ENCODE measurements at regions not wholly inside any gene's neighbourhood (a gene's known extent, or its start where the extent isn't known, plus 50 kb on each side); places are given as distances from the start of the nearest gene placed in this dataset.

- no peaks in the 10 kb centered on the region for H3K9me3 Mint-ChIP-seq
- intact Hi-C loops (cut with micrococcal nuclease): loop anchor here (5.0 to 10.0 kb wide), 2 partner anchors 555 to 837 kb away; no protein-coding TSS in a partner anchor
- H3K36me3 Mint-ChIP-seq: no peaks in the 10 kb centered on the region
- H3K27ac ChIP-seq (ENCODE audit: low read length): no peak overlapping the region
- H3K27me3 Mint-ChIP-seq (ENCODE audit: low read depth in 2 of 2): peaks cover 22% of the 10 kb centered on the region in 2 donors
- no peak overlapping the region for H3K4me3 ChIP-seq (ENCODE audit: low read length)
- H3K4me1 ChIP-seq (ENCODE audit: control insufficient read depth, insufficient read depth, low read length): no peaks in the 10 kb centered on the region
- H3K27me3 ChIP-seq (ENCODE audit: control insufficient read depth, insufficient read depth, low read length): peaks cover 2% of the 10 kb centered on the region
- no peaks in the 10 kb centered on the region for H3K9me3 ChIP-seq (ENCODE audit: control insufficient read depth, insufficient read depth, low read length)
- ATAC-seq: no peak
- TF ChIP-seq, protein P1, sequence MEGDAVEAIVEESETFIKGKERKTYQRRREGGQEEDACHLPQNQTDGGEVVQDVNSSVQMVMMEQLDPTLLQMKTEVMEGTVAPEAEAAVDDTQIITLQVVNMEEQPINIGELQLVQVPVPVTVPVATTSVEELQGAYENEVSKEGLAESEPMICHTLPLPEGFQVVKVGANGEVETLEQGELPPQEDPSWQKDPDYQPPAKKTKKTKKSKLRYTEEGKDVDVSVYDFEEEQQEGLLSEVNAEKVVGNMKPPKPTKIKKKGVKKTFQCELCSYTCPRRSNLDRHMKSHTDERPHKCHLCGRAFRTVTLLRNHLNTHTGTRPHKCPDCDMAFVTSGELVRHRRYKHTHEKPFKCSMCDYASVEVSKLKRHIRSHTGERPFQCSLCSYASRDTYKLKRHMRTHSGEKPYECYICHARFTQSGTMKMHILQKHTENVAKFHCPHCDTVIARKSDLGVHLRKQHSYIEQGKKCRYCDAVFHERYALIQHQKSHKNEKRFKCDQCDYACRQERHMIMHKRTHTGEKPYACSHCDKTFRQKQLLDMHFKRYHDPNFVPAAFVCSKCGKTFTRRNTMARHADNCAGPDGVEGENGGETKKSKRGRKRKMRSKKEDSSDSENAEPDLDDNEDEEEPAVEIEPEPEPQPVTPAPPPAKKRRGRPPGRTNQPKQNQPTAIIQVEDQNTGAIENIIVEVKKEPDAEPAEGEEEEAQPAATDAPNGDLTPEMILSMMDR (IDR thresholded peaks at IDR 0.05): no peak
- H3K4me3 Mint-ChIP-seq: no peak overlapping the region
- 46% methylated on average over 3 of the region's 3 CpGs for WGBS (ENCODE audit: insufficient coverage)
- no peak for DNase-seq
- no peak overlapping the region for H3K27ac Mint-ChIP-seq
- H3K4me1 Mint-ChIP-seq: peaks cover 0 to 9% of the 10 kb centered on the region in 2 donors
- H3K36me3 ChIP-seq (ENCODE audit: control insufficient read depth, insufficient read depth, low read length): no peaks in the 10 kb centered on the region
Observed at GRCh38 chr11:69919659-69920344, 100.6 kb upstream of the FGF3 start.

GRCh38 chr11:69920345-69921127, 101.3 kb upstream of the FGF3 start:
- no peaks in the 10 kb centered on the region for H3K9me3 Mint-ChIP-seq

DNA sequence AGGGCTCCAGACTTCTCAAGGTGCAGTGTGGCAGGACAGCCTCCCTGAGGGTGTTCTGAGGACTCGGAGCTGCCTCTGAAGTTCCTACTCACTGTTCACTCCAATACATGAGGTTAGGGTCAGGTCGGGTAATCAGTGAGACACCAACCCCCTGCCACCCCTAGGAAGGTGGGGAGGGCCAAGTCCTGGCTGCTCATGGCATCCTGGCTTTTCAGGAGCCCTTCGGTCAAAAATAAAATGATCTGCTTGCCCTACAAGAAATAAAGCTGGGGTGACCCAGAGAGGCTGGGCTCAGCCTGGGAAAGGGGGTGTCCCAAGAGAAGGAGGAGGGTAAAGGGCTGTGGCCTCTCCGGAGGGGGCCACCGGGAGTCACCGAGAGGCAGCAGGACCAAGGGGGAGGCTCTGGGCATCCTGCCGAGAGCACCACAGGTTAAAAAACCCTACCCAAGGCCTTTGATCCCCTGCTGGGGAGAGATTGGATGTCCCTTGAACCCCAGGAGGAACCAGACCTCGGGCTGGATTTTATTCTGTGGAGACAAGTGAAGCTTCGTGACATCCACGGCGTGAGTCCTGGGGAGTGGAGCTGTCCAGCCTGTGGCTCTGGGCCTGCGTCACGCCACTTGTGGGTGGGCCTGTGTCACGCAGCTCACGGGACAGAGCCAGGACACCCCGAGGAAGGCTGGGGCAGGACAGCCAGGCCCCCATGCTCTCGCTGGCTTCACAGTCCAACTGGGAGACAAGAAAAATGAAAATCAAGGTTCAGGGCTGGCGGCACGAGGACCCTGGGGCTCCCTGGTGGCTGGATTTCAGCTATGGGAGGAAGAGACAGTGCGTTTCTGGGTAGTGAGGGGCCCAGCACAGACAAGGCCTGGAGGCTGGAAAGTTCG, 102.2 kb upstream of the FGF3 start:
- H3K27me3 ChIP-seq (ENCODE audit: control insufficient read depth, insufficient read depth, low read length): peaks cover 3% of the 10 kb centered on the region
- TF ChIP-seq, protein P1 (IDR thresholded peaks at IDR 0.05): no peak
- no peaks in the 10 kb centered on the region for H3K9me3 ChIP-seq (ENCODE audit: control insufficient read depth, insufficient read depth, low read length)
- Mint-ChIP-seq H3K27me3 (ENCODE audit: low read depth in 2 of 2) (peaks cover 33 to 38% of the 10 kb centered on the region in 2 donors), H3K36me3 (no peaks in the 10 kb centered on the region), H3K4me3 (no peak overlapping the region), H3K27ac (no peak overlapping the region), H3K4me1 (peaks cover 0 to 5% of the 10 kb centered on the region in 2 donors), H3K9me3 (no peaks in the 10 kb centered on the region)
- H3K36me3 ChIP-seq (ENCODE audit: control insufficient read depth, insufficient read depth, low read length): no peaks in the 10 kb centered on the region
- intact Hi-C loops (cut with micrococcal nuclease): no loop called here
- DNase-seq: no peak
- no peak overlapping the region for H3K27ac ChIP-seq (ENCODE audit: low read length)
- 77% methylated on average over 21 of the region's 21 CpGs for WGBS (ENCODE audit: insufficient coverage)
- no peak for ATAC-seq
- no peaks in the 10 kb centered on the region for H3K4me1 ChIP-seq (ENCODE audit: control insufficient read depth, insufficient read depth, low read length)
- no peak overlapping the region for H3K4me3 ChIP-seq (ENCODE audit: low read length)

More at GRCh38 chr11:69920345-69921127, 101.3 kb upstream of the FGF3 start:
- Histone ChIP-seq H3K36me3 (ENCODE audit: control insufficient read depth, insufficient read depth, low read length) (no peaks in the 10 kb centered on the region), H3K9me3 (ENCODE audit: control insufficient read depth, insufficient read depth, low read length) (no peaks in the 10 kb centered on the region), H3K27ac (ENCODE audit: low read length) (no peak overlapping the region), H3K4me1 (ENCODE audit: control insufficient read depth, insufficient read depth, low read length) (no peaks in the 10 kb centered on the region), H3K4me3 (ENCODE audit: low read length) (no peak overlapping the region), H3K27me3 (ENCODE audit: control insufficient read depth, insufficient read depth, low read length) (no peaks in the 10 kb centered on the region)
- H3K4me3 Mint-ChIP-seq: no peak overlapping the region
- ATAC-seq: no peak
- H3K27me3 Mint-ChIP-seq (ENCODE audit: low read depth in 2 of 2): peaks cover 27 to 29% of the 10 kb centered on the region in 2 donors
- H3K27ac Mint-ChIP-seq: no peak overlapping the region
- peaks cover 0 to 5% of the 10 kb centered on the region in 2 donors for H3K4me1 Mint-ChIP-seq
- no peak for DNase-seq
- no peaks in the 10 kb centered on the region for H3K36me3 Mint-ChIP-seq
- intact Hi-C loops (cut with micrococcal nuclease): no loop called here
- 81% methylated on average over 16 of the region's 16 CpGs for WGBS (ENCODE audit: insufficient coverage)
- TF ChIP-seq, protein P1 (IDR thresholded peaks at IDR 0.05): no peak

All from natural killer cell (primary cell).